HG02642 (cell line): ENCODE measurements at regions not wholly inside any gene's neighbourhood (a gene's known extent, or its start where the extent isn't known, plus 50 kb on each side); places are given as distances from the start of the nearest gene placed in this dataset.
"Not testable (repeated sequence)": the region's sequence is repeated elsewhere in the genome, so short reads cannot be mapped to it uniquely, and the experiment has no call there.

Source experiments
- ATAC-seq: cut with Tn5 transposase; IDR thresholded peaks from one replicate; pipeline ENCODE4 v1.9.1; 2021; ENCODE audit warnings: mild to moderate bottlenecking; ENCODE audit not compliant: unreplicated experiment, poor library complexity

DNA sequence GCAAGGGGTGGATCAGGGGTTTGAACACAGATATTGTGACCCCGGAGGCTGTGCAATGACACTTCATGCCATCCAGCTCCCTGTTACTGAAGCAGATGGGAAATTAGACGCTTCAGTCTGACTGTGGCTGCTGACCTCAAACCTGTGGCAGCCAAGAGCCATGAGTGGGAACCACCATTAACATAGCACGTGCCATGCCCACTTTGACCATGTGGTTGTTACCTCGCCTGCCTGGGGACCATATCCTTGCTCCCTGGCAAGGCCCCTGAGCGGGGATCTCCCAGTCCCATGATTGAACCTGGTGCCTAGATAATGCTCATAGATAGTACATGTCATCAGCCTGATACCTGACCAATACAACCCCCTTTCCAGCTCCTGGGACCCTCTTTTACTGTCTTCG, 68.9 kb downstream of the CYP26B1 start:
- no peak for ATAC-seq

DNA sequence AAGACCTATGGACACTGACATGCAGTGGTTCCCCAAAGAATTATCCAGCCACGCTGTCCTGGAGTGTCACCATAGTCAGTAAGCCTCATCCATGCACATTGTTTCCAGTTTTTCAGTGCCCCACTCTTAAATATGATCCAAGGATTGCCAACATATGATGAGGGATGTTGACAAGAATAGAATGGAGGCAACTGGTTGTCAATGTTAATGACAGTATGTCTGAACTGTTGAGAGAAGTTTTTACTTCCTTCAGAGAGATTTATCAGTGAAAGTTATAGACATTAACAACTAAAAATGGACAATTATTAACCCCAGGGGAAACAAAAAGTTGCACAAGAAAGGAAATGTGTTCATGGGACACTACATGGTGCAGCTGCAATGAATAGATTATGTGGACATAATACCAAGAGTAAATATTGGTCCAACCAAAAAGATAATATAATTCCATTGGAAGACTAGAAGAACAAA, 69.9 kb downstream of the CYP26B1 start:
- ATAC-seq = no peak

DNA sequence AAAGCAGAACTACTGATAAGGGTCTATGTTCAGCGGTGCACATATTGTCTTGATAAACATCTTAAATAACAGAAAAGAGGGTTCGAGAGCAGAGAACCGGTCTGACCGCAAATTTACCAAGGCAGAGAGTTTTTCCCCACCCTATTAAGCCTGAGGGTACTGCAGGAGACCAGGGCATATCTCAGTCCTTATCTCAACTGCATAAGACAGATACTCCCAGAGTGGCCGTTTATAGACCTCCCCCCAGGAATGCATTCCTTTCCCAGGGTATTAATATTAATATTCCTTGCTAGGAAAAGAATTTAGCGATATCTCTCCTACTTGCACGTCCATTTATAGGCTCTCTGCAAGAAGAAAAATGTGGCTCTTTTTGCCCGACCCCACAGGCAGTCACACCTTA, 74.3 kb downstream of the CYP26B1 start:
- not testable (repeated sequence) for ATAC-seq

DNA sequence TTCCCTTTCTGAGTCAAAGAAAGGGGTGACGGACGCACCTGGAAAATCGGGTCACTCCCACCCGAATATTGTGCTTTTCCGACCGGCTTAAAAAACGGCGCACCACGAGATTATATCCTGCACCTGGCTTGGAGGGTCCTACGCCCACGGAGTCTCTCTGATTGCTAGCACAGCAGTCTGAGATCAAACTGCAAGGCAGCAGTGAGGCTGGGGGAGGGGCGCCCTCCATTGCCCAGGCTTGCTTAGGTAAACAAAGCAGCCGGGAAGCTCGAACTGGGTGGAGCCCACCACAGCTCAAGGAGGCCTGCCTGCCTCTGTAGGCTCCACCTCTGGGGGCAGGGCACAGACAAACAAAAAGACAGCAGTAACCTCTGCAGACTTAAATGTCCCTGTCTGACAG, 83.5 kb downstream of the CYP26B1 start:
- ATAC-seq = not testable (repeated sequence)

DNA sequence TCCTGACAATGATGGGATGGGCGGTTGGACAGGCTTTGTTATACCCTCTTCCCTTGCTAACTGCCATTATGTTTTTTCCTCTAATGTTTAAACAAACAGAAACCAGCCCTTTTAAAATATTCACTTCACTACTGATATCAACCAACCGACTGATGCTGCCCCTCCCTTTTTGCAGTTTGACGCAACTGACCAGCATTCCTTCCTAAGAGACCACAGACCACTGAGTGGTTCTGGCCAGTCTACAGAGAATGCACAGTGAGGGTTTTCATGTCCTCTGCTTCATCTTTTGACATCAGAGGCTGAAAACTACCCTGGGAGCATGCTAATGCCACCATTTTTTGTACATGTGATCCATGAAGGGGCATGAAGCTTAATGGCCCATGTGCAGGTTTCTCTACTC, 85.3 kb downstream of the CYP26B1 start:
- ATAC-seq = no peak

DNA sequence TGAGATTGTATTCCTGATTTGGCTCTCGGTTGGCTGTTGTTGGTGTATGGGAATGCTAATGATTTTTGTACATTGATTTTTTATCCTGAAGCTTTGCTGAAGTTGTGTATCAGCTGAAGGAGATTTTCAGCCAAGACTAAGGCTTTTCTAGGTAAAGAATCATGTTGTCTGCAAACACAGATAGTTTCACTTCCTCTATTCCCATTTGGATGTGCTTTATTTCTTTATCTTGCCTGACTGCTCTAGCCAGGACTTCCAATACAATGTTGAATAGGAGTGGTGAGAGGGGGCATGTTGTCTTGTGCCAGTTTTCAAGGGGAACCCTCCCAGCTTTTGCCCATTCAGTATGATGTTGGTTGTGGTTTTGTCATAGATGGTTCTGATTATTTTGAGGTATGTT, 90.4 kb downstream of the CYP26B1 start:
- ATAC-seq = no peak

DNA sequence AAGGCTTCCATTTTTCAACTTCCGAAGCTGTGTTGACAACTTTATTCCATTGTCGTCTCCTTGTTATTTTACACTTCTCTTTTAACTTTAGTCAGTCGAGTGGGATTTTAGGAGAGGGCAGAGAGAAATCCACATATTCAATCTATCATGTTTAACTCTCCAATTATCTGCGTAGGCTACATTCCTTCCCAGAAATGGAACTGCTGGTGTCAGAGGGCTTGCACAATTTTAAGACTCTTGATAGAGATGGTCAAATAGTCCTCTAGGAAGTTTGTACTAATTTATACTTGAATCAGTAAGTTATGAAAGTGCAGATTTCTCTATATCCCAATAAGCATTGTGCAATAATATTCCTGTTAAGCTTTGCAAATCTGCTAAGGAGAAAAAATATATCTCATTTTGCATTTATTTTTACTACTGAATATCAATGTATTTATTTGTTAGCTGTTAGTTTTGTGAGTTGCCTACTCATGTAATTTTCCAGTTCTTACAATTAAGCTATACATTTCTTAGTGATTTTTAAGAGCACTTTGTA, 95.6 kb downstream of the CYP26B1 start:
- no peak for ATAC-seq

DNA sequence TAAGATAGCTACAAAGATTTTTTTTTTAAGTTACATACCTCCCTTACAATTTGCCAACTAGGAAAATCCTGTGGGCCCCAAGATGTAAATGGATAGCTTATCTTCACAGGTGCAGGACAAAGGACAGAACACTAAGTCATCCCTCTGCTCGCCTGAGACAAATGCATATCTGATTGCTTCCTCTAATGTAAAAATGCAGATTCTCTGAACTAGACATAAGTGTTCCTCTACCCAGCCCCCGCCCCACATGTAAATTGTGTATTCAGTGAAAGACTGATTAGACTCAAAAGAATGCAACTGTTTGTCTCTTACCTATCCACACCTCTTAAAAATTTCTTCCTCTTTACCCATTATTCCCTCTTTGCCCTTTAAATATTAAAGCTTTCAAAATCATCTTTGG, 96.5 kb downstream of the CYP26B1 start:
- ATAC-seq = no peak

DNA sequence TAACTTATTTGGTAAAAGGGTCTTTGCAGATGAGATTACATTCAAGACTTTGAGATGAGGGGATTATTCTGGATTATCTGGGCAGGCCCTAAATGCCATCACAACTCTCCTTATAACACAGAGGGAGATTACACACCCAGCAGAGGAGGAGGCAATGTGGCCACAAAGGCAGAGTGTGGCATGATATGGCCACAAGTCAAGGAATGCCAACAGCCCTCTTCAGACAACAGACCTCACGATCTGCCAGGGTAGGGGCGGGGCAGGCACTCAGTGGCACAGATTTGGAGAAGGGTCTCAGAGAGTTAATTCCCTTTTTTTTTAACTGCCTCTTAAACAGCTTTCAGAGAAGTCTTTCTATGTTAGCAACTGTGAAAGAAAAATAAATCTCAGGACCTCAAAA, 96.9 kb downstream of the CYP26B1 start:
- no peak for ATAC-seq

DNA sequence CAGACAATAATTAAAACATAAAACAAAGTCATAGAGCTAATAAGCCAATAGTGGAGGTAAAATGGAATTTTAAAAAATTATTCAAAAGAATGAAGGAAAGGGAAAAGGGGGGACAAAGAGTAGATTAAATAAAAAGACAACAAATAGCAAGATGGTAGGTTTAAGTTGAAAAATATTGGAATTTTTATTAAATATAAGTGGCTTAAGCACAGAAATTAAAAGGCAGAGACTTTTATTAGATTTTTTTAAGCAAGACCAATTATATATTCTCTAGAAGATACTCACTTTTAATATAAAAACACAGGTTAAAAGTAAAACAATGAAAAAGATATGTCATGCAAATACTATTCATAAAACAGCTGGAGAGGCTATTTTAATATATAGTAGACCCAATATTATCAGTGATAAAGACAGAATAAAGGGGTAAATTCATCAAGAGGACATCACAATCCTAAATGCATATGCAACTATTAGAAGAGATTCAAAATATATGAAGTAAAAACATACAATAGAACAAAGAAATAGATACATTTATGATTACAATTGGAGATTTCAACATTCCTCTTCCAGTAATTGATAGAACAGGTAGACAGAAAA, 98.7 kb downstream of the CYP26B1 start:
- ATAC-seq = no peak

DNA sequence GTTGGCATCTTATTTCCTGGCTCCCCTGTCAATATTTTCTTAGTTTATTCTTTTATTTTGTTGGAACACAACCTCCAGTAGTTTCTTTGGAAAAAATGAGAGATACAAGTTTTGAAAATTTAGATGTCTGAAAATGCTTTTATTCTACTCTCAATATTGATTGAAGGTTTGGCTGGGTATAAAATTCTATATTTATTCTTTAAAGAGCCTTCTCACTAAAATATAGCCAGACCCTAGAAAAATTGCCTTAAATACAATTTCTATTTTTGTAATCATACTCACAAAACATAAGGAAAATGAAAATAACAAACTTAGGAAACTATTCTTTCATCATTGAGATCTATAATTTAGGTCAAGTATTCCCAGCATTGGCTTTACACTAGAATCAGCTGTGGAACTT, 103.7 kb downstream of the CYP26B1 start:
- ATAC-seq = no peak

DNA sequence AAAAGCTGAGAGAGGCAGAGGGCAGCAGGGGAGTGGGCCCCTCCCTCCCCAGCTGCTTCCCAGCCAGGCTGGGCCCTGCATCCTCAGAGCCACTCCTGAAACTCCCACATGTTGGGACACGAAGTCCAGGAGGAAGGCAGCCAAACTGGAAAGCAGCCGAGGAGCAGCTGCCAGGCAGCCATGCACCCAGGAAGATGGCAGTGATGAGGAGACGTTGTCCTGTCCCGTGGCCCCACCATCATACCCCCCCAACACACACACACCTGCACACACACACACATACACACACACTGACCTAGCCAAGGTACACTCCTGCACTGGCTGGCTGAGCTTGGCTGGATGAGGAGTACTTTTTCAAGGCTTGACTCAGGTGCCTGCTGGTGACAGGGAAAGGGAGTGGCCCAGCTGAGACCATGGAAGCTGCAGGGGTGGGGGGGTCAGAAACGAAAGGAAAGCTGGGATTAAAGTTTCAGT, 106.0 kb downstream of the CYP26B1 start:
- no peak for ATAC-seq

DNA sequence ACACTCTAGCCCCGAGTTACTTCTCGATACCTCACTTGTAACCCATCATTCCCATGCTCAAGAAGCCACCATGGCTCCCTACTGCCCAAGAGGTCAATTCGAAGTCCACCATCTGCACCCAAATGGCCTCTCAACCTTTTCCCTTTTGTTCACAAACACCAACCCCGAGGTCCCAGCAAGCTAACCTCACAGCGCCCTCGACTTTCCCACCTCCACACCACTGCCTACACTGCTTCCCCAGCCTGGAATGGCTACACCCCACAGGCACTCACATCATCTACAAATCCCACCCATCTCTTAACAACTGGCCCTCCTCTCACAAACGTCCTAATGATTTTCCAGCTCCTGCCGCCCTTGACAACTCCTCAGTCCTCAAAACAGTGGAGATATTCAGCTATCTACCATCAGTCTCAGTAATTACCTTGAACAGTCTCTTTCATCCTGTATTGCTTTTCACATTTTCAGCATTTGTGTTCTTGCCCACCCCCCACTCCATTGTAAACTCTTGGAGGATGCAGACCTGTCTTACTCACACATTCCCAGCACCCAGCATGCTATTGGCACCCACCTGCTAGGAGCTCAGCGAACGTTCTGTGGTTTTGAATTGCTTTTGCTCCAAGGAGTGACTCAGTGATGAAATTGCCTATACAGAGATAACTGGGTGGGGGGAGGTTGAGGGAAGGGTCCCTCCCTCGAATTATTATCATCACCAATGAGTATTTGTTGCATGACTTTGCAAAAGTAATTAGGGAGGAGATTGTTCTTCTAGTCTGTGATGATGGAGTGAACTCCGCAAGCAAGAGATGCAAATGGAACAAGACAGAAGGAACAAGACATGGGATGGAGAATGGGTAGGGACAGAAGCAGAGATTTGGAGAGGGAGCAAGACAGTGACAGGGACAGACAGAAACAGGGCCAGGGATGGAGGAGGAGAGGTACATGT, 106.8 kb downstream of the CYP26B1 start:
- no peak for ATAC-seq

DNA sequence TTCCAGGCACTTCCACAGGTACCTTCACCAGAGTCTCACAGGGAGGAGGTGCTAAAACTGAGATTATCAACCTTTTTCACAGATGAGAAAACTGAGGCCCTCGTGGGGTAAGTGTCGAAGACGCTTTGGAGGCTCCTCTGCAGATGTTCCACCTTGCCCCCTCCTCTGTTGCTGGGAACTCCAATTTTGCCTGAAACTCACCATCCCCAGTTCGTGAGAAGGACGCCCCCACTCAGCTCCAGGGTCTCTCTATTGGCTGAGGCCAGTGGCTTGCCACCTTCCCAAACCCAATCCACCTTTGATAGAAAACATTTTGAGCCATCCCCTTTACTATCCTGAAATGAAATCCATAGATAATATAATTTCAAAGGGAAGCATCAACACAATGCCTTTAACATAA, 109.1 kb downstream of the CYP26B1 start:
- no peak for ATAC-seq

DNA sequence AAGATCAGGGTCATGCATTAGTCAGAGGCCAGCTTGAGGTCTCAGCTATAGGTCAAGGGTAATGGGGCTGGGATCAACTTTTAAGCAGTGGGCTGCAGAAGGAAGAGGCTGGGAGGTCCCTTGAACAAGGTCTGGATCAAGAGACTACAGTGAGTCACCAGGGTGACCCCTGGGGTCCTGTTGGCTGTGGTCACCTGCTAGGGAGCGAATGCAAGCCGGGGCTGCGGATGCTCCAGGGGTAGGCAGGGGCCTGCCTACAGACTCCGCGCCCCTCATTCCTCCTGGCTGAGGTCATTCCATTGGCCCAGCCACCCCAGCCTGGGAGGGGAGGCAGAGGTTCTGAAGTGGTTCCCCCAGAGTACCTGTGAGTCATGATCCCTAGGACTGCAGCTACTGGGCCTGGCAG, 110.4 kb downstream of the CYP26B1 start:
- ATAC-seq = no peak

DNA sequence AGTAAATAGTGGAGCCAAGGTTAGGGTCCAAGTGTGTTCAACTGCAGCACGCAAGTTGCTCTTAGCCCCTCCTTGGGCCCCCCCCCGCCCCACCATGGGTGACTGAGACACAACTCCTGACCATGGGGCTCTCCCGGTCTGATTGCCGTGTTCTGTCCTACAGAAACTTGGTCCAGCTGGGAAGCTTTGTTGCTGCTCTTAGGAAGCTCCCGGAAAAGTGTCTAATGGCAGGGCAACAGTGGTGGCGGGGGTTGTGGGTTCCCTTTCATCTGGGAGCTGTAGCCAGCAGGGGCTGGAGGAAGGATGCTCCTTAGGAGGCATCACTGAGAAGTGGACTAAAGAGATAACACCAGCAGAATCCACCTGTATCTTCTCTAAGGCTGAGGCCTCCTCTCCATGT, 111.1 kb downstream of the CYP26B1 start:
- no peak for ATAC-seq

DNA sequence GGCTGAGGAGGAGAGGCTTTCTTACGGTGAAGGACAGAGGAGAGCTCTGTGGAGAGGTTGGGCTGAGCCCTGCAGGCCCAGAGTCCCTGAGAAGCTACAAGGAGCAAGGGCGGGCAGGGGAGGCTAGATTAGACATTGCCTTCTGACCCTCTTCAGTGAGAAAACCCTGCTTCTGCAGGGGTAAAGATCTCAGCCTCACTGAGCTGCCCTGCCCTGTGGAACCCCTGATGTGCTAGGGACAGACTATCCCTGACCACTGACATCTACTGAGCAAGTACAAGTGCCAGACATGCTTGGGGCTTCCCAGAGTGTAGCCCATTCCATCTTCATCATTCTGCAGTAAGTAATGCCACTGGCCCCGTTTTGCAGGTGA, 111.5 kb downstream of the CYP26B1 start:
- ATAC-seq = no peak

DNA sequence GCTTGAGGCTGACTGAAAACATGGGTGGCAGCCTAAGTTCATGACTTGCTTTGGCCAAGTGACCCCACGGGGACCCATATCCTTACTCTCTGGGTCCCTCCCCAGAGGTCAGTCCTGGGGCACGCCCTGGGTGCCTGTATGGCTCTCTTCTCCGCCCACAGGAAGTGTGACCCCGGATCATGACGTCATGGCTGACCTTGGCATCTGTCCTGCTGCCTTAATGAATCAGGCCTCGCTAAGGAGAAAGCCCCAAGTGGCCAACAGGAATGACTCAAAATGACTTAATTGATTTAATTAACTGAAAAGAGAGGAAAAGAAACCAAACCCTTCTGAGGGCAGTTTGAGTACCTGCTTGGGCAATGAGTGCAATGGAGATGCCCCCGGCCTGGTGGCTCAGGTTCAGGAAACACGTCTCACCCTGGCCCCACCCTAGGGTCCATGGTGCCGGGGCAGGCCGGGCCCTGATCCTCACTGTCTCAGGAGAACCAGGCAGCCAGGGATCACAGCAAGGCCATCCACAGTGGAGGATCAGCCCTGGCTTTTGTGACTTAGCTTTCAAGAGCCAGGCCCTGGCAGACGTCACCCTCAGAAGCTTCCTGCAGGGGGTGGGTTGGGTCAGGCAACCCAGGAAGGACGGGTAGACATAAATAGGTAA, 112.0 kb downstream of the CYP26B1 start:
- no peak for ATAC-seq

DNA sequence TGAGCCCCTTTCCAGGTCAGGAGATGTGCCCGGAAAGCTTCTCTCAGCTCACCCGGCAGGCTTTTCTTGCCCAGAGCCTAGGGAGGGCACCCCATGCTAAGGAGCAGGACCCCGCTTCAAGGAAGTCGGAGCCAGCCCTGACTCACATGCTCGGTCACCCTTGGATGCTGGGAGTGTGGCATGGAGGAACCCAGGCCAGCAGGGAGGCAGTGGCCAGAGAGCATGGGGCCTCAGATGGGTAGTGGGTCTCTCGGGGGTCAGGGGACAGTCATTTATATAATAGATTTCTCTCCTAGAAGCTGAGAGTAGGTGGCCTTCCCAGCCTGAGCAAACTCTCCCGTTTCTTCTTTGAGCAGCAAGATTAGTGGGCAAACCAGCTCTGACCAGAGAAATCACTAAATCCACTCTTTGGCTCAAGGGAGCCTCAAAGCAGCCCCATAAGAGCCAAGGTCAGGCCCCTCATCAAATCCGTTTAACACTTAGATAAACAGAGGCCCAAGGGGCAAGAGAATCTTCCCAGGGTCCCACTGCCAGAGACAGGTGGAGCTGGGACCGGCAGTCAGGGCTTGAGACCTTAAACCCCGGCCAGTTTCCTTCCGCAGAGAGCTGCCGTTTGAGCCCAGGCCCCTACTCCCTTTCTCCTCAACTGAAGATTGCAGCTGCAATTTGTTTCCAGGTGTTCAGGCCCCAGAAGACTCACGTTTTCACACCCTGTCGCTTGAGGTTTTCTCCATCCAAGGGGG, 113.1 kb downstream of the CYP26B1 start:
- no peak for ATAC-seq

DNA sequence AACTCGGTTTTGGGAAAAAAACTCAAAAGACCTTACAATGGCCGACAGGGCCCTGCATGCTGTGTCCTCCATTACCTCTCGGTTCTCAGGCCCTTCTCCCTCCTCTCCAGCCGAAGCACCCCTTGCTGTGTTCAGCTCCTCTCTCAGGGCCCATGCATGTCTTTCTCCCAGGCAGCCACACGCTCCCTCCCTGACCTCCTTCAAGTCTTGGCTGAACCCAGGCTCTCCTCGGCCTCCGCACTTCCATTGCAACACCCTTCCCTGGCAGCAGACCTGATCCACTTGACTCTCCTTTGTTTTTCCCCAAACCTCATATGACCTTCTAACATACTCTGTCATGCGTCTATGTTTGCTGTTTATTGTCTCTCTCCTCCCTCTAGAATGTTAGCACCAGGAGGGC, 114.0 kb downstream of the CYP26B1 start:
- no peak for ATAC-seq
